DND-41 (cell line): ENCODE measurements at regions not wholly inside any gene's neighbourhood (a gene's known extent, or its start where the extent isn't known, plus 50 kb on each side); places are given as distances from the start of the nearest gene placed in this dataset.

Source experiments
- EZH2 ChIP-seq: IDR thresholded peaks from 3 replicates; pipeline ENCODE4 v1.6.1; 2012; ENCODE audit warnings: borderline replicate concordance, low read depth, mild to moderate bottlenecking, moderate library complexity, low read length, inconsistent platforms; ENCODE audit not compliant: severe bottlenecking
- TF ChIP-seq, protein P1 (sequence below): IDR thresholded peaks from 2 replicates; pipeline ENCODE4 v1.5.1; 2012; ENCODE audit warnings: borderline replicate concordance, low read length, moderate library complexity, mild to moderate bottlenecking; ENCODE audit not compliant: poor library complexity, severe bottlenecking; ENCODE audit errors: extremely low read depth

DNA sequence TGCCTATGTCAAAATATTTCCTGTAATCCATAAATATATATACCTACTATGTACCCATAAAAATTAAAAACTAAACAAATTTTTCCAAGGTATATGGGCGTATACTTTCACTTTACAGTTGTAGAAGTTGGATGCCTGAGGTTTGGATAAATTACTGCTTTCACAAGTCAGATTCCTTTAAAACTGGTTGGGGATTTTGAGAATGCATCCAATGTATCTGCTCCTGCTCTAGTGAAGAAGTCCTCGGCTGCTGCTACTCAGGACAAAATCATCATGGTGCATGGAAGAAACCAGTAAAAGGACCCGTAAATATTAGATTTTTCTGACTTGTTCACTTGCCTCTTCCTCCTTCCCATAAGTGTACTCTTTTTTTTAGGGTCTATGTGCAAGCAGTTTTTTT lies 841.1 kb downstream of the USP25 start:
- TF ChIP-seq, protein P1, sequence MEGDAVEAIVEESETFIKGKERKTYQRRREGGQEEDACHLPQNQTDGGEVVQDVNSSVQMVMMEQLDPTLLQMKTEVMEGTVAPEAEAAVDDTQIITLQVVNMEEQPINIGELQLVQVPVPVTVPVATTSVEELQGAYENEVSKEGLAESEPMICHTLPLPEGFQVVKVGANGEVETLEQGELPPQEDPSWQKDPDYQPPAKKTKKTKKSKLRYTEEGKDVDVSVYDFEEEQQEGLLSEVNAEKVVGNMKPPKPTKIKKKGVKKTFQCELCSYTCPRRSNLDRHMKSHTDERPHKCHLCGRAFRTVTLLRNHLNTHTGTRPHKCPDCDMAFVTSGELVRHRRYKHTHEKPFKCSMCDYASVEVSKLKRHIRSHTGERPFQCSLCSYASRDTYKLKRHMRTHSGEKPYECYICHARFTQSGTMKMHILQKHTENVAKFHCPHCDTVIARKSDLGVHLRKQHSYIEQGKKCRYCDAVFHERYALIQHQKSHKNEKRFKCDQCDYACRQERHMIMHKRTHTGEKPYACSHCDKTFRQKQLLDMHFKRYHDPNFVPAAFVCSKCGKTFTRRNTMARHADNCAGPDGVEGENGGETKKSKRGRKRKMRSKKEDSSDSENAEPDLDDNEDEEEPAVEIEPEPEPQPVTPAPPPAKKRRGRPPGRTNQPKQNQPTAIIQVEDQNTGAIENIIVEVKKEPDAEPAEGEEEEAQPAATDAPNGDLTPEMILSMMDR, result no peak
- TF ChIP-seq EZH2, result no peak
